CD4-positive, CD25-positive, alpha-beta regulatory T cell (primary cell): ENCODE measurements at regions not wholly inside any gene's neighbourhood (a gene's known extent, or its start where the extent isn't known, plus 50 kb on each side); places are given as distances from the start of the nearest gene placed in this dataset.

Experiments
- ATAC-seq, 2 donors: fragments of 150-1000 bp; cut with Tn5 transposase; one replicate each; pipeline ENCODE4 v1.10.0; 2021; ENCODE audit warnings: low read depth in 2 of 2, moderate number of reproducible peaks in 2 of 2, moderate library complexity in 1 of 2
- DNase-seq, 3 donors: peaks; one replicate each; pipeline versions ENCODE4 v3.0.0 to v3.0.0-alpha.2; 2012 to 2022; ENCODE audit warnings: mixed read lengths in 1 of 3
- H3K27ac ChIP-seq: one replicate; pipeline ENCODE4 v1.7.0; 2013; ENCODE audit warnings: mild to moderate bottlenecking, low read length; ENCODE audit not compliant: insufficient read depth, poor library complexity, severe bottlenecking
- H3K27me3 ChIP-seq: one replicate; pipeline ENCODE4 v1.7.0; 2013; ENCODE audit warnings: low read length; ENCODE audit not compliant: control insufficient read depth, insufficient read depth
- H3K36me3 ChIP-seq: one replicate; pipeline ENCODE4 v1.7.0; 2013; ENCODE audit warnings: mild to moderate bottlenecking, low read length, moderate library complexity; ENCODE audit not compliant: control insufficient read depth, insufficient read depth
- H3K4me1 ChIP-seq: 2 replicates; pipeline ENCODE4 v1.7.0; 2013; ENCODE audit warnings: mild to moderate bottlenecking, low read length; ENCODE audit not compliant: insufficient read depth, control insufficient read depth, poor library complexity, severe bottlenecking
- H3K4me3 ChIP-seq: one replicate; pipeline ENCODE4 v1.7.0; 2013; ENCODE audit warnings: low read depth, mild to moderate bottlenecking, low read length, moderate library complexity
- H3K9me3 ChIP-seq, 2 experiments: 1 replicate in 1 of 2; 2 replicates in 1 of 2; pipeline ENCODE4 v1.7.0; 2013; ENCODE audit warnings: low read length in 2 of 2, mild to moderate bottlenecking in 1 of 2, moderate library complexity in 1 of 2; ENCODE audit not compliant: control insufficient read depth in 2 of 2
- H3K27ac Mint-ChIP-seq, 3 donors: one replicate each; pipeline ENCODE4 v1.8.0; 2020 to 2022; ENCODE audit warnings: mild to moderate bottlenecking in 3 of 3, mixed read lengths in 3 of 3, moderate library complexity in 2 of 3
- H3K27me3 Mint-ChIP-seq: one replicate; pipeline ENCODE4 v1.8.0; 2022; ENCODE audit warnings: mild to moderate bottlenecking, mixed read lengths
- H3K36me3 Mint-ChIP-seq: one replicate; pipeline ENCODE4 v1.8.0; 2020; ENCODE audit warnings: mixed read lengths
- H3K4me1 Mint-ChIP-seq, 4 donors: one replicate each; pipeline ENCODE4 v1.8.0; 2020 to 2022; ENCODE audit warnings: mixed read lengths in 4 of 4, mild to moderate bottlenecking in 1 of 4
- H3K4me3 Mint-ChIP-seq, 4 donors: one replicate each; pipeline ENCODE4 v1.8.0; 2020 to 2022; ENCODE audit warnings: mild to moderate bottlenecking in 4 of 4, mixed read lengths in 4 of 4, moderate library complexity in 3 of 4
- H3K9me3 Mint-ChIP-seq, 7 donors: one replicate each; pipeline ENCODE4 v1.8.0; 2020 to 2022; ENCODE audit warnings: mixed read lengths in 7 of 7, mild to moderate bottlenecking in 3 of 7, moderate library complexity in 2 of 7

GRCh38 chr17:62179525-62180161 lies 114.6 kb upstream of the MED13 start:
- Histone ChIP-seq H3K9me3 (peaks cover 4 to 11% of the 10 kb centered on the region in 2 experiments), H3K36me3 (no peaks in the 10 kb centered on the region), H3K27ac (no peak overlapping the region), H3K27me3 (no peaks in the 10 kb centered on the region), H3K4me1 (no peaks in the 10 kb centered on the region), H3K4me3 (no peak overlapping the region)
- ATAC-seq (no peak), DNase-seq (no peak)
- Mint-ChIP-seq H3K36me3 (no peaks in the 10 kb centered on the region), H3K9me3 (peaks cover 0 to 13% (median 1%) of the 10 kb centered on the region in 7 donors), H3K4me3 (no peak overlapping the region), H3K27me3 (peaks cover 10% of the 10 kb centered on the region), H3K27ac (no peak overlapping the region), H3K4me1 (no peaks in the 10 kb centered on the region)

- Histone ChIP-seq H3K9me3 (peaks cover 4 to 11% of the 10 kb centered on the region in 2 experiments), H3K27ac (no peak overlapping the region), H3K4me1 (no peaks in the 10 kb centered on the region), H3K36me3 (no peaks in the 10 kb centered on the region), H3K4me3 (no peak overlapping the region), H3K27me3 (no peaks in the 10 kb centered on the region)
- Mint-ChIP-seq H3K4me3 (no peak overlapping the region), H3K27me3 (peaks cover 12% of the 10 kb centered on the region), H3K36me3 (no peaks in the 10 kb centered on the region), H3K27ac (no peak overlapping the region), H3K4me1 (no peaks in the 10 kb centered on the region), H3K9me3 (peaks cover 0 to 13% (median 0%) of the 10 kb centered on the region in 7 donors)
- DNase-seq (no peak), ATAC-seq (no peak)
Measured at GRCh38 chr17:62178579-62178978, 113.5 kb upstream of the MED13 start.

GRCh38 chr17:62172492-62173291 lies 107.6 kb upstream of the MED13 start:
- no peak overlapping the region for H3K27ac Mint-ChIP-seq

GRCh38 chr17:62167076-62167475 lies 102.0 kb upstream of the MED13 start:
- Mint-ChIP-seq H3K4me3 (no peak overlapping the region), H3K27me3 (peaks cover 16% of the 10 kb centered on the region), H3K27ac (no peak overlapping the region), H3K4me1 (peaks cover 5 to 9% (median 7%) of the 10 kb centered on the region in 4 donors), H3K36me3 (no peaks in the 10 kb centered on the region), H3K9me3 (peaks cover 0 to 1% (median 0%) of the 10 kb centered on the region in 7 donors)
- Histone ChIP-seq H3K9me3 (no peaks in the 10 kb centered on the region), H3K36me3 (no peaks in the 10 kb centered on the region), H3K27ac (no peak overlapping the region), H3K4me1 (no peaks in the 10 kb centered on the region), H3K4me3 (no peak overlapping the region), H3K27me3 (peaks cover 6% of the 10 kb centered on the region)
- DNase-seq (no peak), ATAC-seq (no peak)

More at GRCh38 chr17:62172492-62173291, 107.6 kb upstream of the MED13 start:
- DNase-seq (no peak), ATAC-seq (no peak)
- Mint-ChIP-seq H3K36me3 (no peaks in the 10 kb centered on the region), H3K4me1 (no peaks in the 10 kb centered on the region), H3K27me3 (peaks cover 26% of the 10 kb centered on the region), H3K9me3 (peaks cover 0 to 1% (median 0%) of the 10 kb centered on the region in 7 donors), H3K4me3 (no peak overlapping the region)
- Histone ChIP-seq H3K27me3 (peaks cover 6% of the 10 kb centered on the region), H3K4me1 (no peaks in the 10 kb centered on the region), H3K36me3 (no peaks in the 10 kb centered on the region), H3K27ac (no peak overlapping the region), H3K4me3 (no peak overlapping the region), H3K9me3 (no peaks in the 10 kb centered on the region)

GRCh38 chr17:62164747-62165722 lies 100.0 kb upstream of the MED13 start:
- no peaks in the 10 kb centered on the region for H3K27me3 ChIP-seq
- no peak overlapping the region for H3K27ac ChIP-seq
- Mint-ChIP-seq H3K36me3 (no peaks in the 10 kb centered on the region), H3K27ac (no peak overlapping the region), H3K9me3 (peaks cover 0 to 1% (median 0%) of the 10 kb centered on the region in 7 donors), H3K27me3 (peaks cover 10% of the 10 kb centered on the region), H3K4me3 (no peak overlapping the region), H3K4me1 (peaks cover 5 to 9% (median 7%) of the 10 kb centered on the region in 4 donors)
- H3K4me3 ChIP-seq = no peak overlapping the region
- no peaks in the 10 kb centered on the region for H3K36me3 ChIP-seq
- DNase-seq = peak in 2 of 3 donors; percentile 1 to 26
- H3K9me3 ChIP-seq = no peaks in the 10 kb centered on the region
- no peaks in the 10 kb centered on the region for H3K4me1 ChIP-seq
- no peak for ATAC-seq

GRCh38 chr17:62163847-62164246 lies 98.8 kb upstream of the MED13 start:
- Histone ChIP-seq H3K4me1 (no peaks in the 10 kb centered on the region), H3K36me3 (no peaks in the 10 kb centered on the region), H3K27me3 (no peaks in the 10 kb centered on the region), H3K27ac (no peak overlapping the region), H3K4me3 (no peak overlapping the region), H3K9me3 (no peaks in the 10 kb centered on the region)
- no peaks in the 10 kb centered on the region for H3K36me3 Mint-ChIP-seq
- no peak for DNase-seq
- peaks cover 0 to 2% (median 0%) of the 10 kb centered on the region in 7 donors for H3K9me3 Mint-ChIP-seq
- peaks cover 5 to 9% (median 7%) of the 10 kb centered on the region in 4 donors for H3K4me1 Mint-ChIP-seq
- peaks cover 7% of the 10 kb centered on the region for H3K27me3 Mint-ChIP-seq
- no peak for ATAC-seq
- H3K4me3 Mint-ChIP-seq = no peak overlapping the region
- H3K27ac Mint-ChIP-seq = peak overlapping the region in 1 of 3 donors; percentile 4

GRCh38 chr17:62162898-62163297 lies 97.8 kb upstream of the MED13 start:
- H3K9me3 ChIP-seq = no peaks in the 10 kb centered on the region
- DNase-seq = no peak
- no peak overlapping the region for H3K4me3 ChIP-seq
- no peaks in the 10 kb centered on the region for H3K27me3 ChIP-seq
- peaks cover 5 to 9% (median 7%) of the 10 kb centered on the region in 4 donors for H3K4me1 Mint-ChIP-seq
- H3K36me3 Mint-ChIP-seq = no peaks in the 10 kb centered on the region
- H3K27ac Mint-ChIP-seq = no peak overlapping the region
- no peak overlapping the region for H3K4me3 Mint-ChIP-seq
- H3K27ac ChIP-seq = no peak overlapping the region
- H3K9me3 Mint-ChIP-seq = peaks cover 0 to 2% (median 0%) of the 10 kb centered on the region in 7 donors
- H3K27me3 Mint-ChIP-seq = peaks cover 7% of the 10 kb centered on the region
- H3K4me1 ChIP-seq = no peaks in the 10 kb centered on the region
- no peak for ATAC-seq
- H3K36me3 ChIP-seq = no peaks in the 10 kb centered on the region
